Activated gamma-delta T cell treated with Interleukin-2 at 50 U/mL for 16 hours (primary cell): ENCODE measurements at regions not wholly inside any gene's neighbourhood (a gene's known extent, or its start where the extent isn't known, plus 50 kb on each side); places are given as distances from the start of the nearest gene placed in this dataset.

Source experiments
- DNase-seq: peaks from one replicate; pipeline ENCODE4 v3.0.0-alpha.2; 2020

DNA sequence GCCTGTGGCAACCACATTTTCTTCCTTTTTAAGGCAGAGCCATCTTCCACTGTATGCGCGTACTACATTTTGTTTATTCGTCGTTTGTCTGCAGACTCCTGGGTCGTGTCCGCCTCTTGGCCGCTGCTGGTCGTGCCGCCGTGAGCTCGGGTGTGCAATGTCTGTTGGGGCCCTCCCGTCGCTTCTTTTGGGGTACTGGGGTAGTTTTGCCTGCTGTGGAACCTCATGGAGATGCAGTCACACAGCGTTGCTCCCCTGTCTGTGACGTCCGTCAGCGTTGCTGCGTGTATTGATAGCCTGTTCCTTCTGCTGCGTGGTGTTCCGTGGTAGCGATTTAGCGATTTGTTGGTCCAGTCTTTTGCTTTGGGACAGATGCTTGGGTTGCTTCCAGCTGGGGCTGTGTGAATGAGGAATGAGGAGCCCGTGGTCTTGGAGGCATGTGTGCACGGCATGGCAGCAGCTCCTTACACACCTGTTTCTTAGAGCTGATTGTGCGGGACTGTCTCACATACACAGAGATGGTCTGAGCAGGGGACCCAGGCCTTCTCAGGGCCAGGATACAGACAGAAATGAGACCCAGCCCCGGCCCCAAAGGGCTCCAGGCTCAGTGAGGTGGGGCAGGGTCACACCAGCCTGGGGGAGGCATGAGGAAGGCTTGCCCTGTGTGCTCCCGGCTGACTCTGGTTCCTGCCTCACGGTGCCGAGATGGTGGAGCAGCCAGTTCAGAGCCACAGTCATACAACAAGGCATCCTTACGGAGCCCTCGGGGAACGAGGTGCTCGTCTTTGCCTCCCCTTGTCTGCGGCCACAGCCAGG, 78.4 kb upstream of the GSE1 start:
- DNase-seq: no peak

GRCh38 chr16:85535352-85536072, 77.6 kb upstream of the GSE1 start:
- DNase-seq: no peak

GRCh38 chr16:85536073-85536410, 77.1 kb upstream of the GSE1 start:
- DNase-seq: no peak

- no peak for DNase-seq
Measured at GRCh38 chr16:85536411-85537330, 76.5 kb upstream of the GSE1 start.

DNA sequence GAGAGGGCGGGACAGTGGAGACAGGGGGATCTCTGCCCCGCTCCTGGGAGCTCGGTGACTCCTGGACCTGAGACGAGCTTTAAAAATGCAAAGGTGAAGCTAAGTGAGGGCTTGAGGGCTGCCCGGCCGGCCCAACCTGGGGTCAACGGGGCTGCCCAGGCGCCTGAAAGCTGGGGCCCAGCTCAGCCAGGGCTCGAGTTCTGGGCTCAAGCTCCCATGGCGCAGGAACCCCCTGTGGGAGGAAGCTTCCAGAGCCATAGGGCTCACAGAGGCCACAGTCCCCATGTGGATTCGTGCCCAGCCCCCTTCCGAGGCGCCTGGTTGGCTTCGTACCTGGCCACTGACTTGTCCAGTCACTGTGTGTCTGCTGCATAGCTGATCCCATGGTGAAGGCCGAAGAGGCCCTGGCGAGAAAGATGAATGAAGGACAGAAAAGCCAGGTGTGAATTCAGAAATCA, 75.8 kb upstream of the GSE1 start:
- DNase-seq: no peak

GRCh38 chr16:85537795-85538401, 75.2 kb upstream of the GSE1 start:
- no peak for DNase-seq

DNA sequence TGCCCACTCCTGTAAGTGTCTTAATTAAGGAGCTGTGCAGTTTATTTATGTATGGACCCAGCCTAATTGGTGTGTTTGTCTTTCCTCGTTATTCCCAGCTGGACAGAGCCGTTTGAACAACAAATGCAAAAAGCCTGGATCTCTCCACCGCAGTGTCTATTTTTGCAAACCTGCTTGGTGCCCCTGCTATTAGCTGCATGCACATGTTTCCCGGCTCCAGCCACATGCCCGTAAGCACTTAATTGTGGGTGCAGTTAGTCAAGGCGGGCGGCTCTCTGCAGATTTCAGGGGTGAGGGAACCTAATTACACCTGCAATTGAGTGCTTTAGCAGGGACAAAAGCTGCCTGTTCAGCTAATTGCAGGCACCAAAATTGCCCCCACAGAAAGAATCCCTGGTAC, 74.0 kb upstream of the GSE1 start:
- DNase-seq: no peak

- no peak for DNase-seq
Measured at GRCh38 chr16:85539629-85540291, 73.4 kb upstream of the GSE1 start.

- no peak for DNase-seq
Measured at GRCh38 chr16:85541181-85541580, 71.9 kb upstream of the GSE1 start.

- no peak for DNase-seq
Measured at GRCh38 chr16:85541619-85541979, 71.5 kb upstream of the GSE1 start.

- no peak for DNase-seq
Measured at GRCh38 chr16:85541980-85542900, 70.9 kb upstream of the GSE1 start.

GRCh38 chr16:85543536-85543935, 69.6 kb upstream of the GSE1 start:
- DNase-seq: no peak

DNA sequence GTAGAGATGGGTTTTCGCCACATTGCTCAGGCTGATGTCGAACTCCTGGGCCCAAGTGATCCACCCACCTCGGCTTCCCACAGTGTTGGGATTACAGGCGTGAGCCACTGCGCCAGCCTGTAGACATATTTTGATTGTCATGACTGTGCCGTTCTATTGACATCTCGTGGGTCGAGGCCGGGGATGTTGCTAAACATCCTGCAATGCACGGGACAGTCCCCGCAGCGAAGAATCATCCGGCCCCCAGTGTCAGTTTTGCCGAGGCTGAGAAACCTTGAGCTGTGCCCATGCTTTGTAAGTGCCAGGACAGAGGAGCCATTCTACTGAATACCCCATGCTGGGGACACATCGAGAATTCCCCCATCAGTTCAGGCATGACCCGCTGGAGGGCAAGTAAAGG, 69.1 kb upstream of the GSE1 start:
- DNase-seq: no peak

DNA sequence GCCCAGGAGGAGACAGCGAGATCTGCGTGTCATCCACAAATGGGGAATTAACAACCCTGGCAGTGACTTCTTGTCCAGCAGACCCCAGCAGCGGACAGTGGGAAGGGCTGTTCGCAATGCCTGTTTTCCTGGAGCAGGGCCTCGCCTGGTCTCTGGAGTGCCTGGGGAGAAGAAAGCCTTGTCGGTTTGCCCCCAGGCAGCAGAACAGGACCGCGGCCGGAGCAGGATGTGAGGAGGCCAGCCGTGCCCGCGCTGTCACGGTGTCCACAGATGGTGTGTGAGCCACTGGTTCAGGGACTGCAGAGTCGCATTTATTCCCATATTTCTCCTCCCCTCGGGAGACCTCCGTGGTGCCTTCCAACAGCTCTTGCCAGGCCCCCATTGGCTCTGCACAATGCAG, 68.5 kb upstream of the GSE1 start:
- DNase-seq: no peak

DNA sequence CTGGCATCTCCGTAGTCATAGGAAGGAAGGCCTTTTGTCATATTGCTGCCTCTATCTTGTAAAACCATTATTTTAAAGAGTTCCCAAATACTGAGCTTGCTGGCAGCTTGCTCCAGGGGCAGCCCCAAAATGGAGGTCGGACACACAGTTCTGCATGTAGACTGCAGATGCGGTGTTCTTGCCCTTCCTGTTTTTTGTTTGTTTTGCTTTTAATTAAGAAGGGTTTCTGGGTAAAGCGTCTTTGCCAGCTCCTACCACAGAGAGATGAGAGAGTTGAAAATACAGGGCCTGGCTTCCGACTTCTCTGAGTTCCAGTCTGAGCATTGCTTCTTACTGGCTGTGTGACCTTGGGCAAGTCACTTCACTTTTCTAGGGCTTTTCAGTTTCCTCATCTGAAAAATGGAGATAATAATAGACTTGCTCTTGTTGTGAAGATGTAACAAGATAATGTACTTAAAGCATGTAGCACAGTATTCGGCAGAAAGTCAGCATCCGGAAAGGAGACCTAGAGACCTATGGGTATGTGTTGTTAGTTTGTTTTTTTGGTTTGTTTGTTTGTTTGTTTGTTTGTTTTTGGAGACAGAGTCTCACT, 67.8 kb upstream of the GSE1 start:
- no peak for DNase-seq

- no peak for DNase-seq
Measured at GRCh38 chr16:85546585-85547447, 66.3 kb upstream of the GSE1 start.

DNA sequence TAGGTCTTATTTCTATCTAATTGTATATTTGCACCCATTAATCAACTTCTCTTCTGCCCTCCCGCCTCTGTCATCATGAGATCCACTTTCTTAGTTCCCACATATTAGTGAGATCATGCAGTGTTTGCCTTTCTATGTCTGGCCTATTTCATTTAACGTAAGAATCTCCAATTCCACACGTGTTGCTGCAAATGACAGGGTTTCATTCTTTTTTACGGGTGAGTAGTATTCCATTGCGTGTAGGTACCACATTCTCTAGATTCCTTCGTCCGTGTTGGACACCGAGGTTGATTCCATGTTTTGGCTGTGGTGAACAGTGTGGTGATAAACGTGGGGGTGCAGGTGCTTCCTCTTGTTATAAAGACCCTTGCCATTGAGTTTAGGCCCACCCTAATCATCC, 64.7 kb upstream of the GSE1 start:
- no peak for DNase-seq

- DNase-seq: no peak
Measured at GRCh38 chr16:85549766-85550421, 63.2 kb upstream of the GSE1 start.

- no peak for DNase-seq
Measured at GRCh38 chr16:85550422-85550864, 62.7 kb upstream of the GSE1 start.
